GM12878 (cell line): ENCODE measurements at regions not wholly inside any gene's neighbourhood (a gene's known extent, or its start where the extent isn't known, plus 50 kb on each side); places are given as distances from the start of the nearest gene placed in this dataset.

Experiments
- ATAC-seq: fragments of 200-7000 bp; cut with Tn5 transposase; 3 replicates; pipeline ENCODE4 v1.9.1; 2020; ENCODE audit warnings: mild to moderate bottlenecking, moderate library complexity
- BruUV-seq: library from RNA; stranded (reverse); fragments of 400-500 nt; replicated peaks from 2 replicates; lab custom pipeline; 2021; lab: Mats Ljungman, UMichigan
- CTCF ChIA-PET: fragments of 300-600 bp; sonication (Branson Sonifier 250); formaldehyde crosslinking; extraction: SDS; loops from one replicate; lab custom pipeline; 2021; ENCODE audit warnings: inconsistent platforms; lab: Yijun Ruan, JAX
- POLR2A ChIA-PET: fragments of 350-600 bp; formaldehyde crosslinking; extraction: SDS; loops from one replicate; lab custom pipeline; 2021; ENCODE audit warnings: inconsistent platforms; lab: Charles Lee
- RAD21 ChIA-PET: fragments of 300-600 bp; sonication (Branson Sonifier 250); formaldehyde crosslinking; loops from one replicate; lab custom pipeline; 2023; ENCODE audit warnings: antibody characterized with exemption; ENCODE audit not compliant: unreplicated experiment; lab: Charles Lee
- SMC1A ChIA-PET: fragments of 300-600 bp; sonication (Branson Sonifier 250); formaldehyde crosslinking; loops from one replicate; lab custom pipeline; 2023; ENCODE audit not compliant: unreplicated experiment, uncharacterized antibody; lab: Charles Lee
- DNase-seq: peaks from one replicate; pipeline ENCODE4 v3.0.0-alpha.2; 2011; ENCODE audit warnings: low read depth, low spot score
- FAIRE-seq: peaks from 3 replicates; lab custom pipeline; 2011; peaks lifted over from hg19 to GRCh38; lab: Jason Lieb, UNC
- H2AFZ ChIP-seq: 2 replicates; pipeline ENCODE4 v1.6.0; 2011; ENCODE audit warnings: low read depth, low read length, control low read depth; ENCODE audit not compliant: control insufficient read depth
- H3K27ac ChIP-seq: 2 replicates; pipeline ENCODE4 v1.5.1; 2011; ENCODE audit warnings: control low read depth; ENCODE audit not compliant: control insufficient read depth, insufficient read depth
- H3K27me3 ChIP-seq, 2 experiments: replicated peaks in 1 of 2; 2 replicates each; pipeline versions ENCODE4 v1.6.0 to v1.6.1; 2011; ENCODE audit warnings: low read length in 1 of 2; ENCODE audit not compliant: control insufficient read depth in 2 of 2, insufficient read depth in 2 of 2
- H3K36me3 ChIP-seq, 2 experiments: 2 replicates each; pipeline ENCODE4 v1.5.1; 2011; ENCODE audit warnings: low read length in 1 of 2; ENCODE audit not compliant: control insufficient read depth in 2 of 2, insufficient read depth in 2 of 2
- H3K4me1 ChIP-seq: 2 replicates; pipeline ENCODE4 v1.6.1; 2011; ENCODE audit warnings: mild to moderate bottlenecking, low read length, moderate library complexity, mixed read lengths; ENCODE audit not compliant: control insufficient read depth, insufficient read depth
- H3K4me2 ChIP-seq: 2 replicates; pipeline ENCODE4 v1.6.0; 2011; ENCODE audit warnings: control low read depth; ENCODE audit not compliant: control insufficient read depth, insufficient read depth
- H3K4me3 ChIP-seq: fragments of 200-600 bp; sonication (generic); 2 replicates; pipeline ENCODE4 v1.5.1; 2016
- H3K79me2 ChIP-seq: 2 replicates; pipeline ENCODE4 v1.6.0; 2011; ENCODE audit warnings: low read length; ENCODE audit not compliant: control insufficient read depth, insufficient read depth
- H3K9ac ChIP-seq: 2 replicates; pipeline ENCODE4 v1.8.0; 2011; ENCODE audit warnings: low read length, control low read depth, mixed read lengths; ENCODE audit not compliant: control insufficient read depth, insufficient read depth
- H3K9me3 ChIP-seq: replicated peaks from 3 replicates; pipeline ENCODE4 v1.5.1; 2011; ENCODE audit warnings: mild to moderate bottlenecking, low read length; ENCODE audit not compliant: control insufficient read depth, insufficient read depth
- H4K20me1 ChIP-seq: 2 replicates; pipeline ENCODE4 v1.6.0; 2011; ENCODE audit not compliant: control insufficient read depth, insufficient read depth
- E2F8 ChIP-seq: fragments of 450-650 bp; IDR thresholded peaks from 2 replicates; pipeline ENCODE4 v1.6.1; 2018; ENCODE audit warnings: mild to moderate bottlenecking, low read depth, moderate library complexity; ENCODE audit not compliant: partially characterized antibody
- ELK1 ChIP-seq: IDR thresholded peaks from 2 replicates; pipeline ENCODE4 v1.6.1; 2012; ENCODE audit warnings: low read depth, low read length, improper control_type of control experiment
- USF1 ChIP-seq: IDR thresholded peaks from 2 replicates; pipeline ENCODE4 v1.6.1; 2011; ENCODE audit warnings: borderline replicate concordance, low read depth, mild to moderate bottlenecking, moderate library complexity, mixed read lengths, low read length; ENCODE audit not compliant: insufficient read depth; ENCODE audit errors: extremely low read length
- WGBS: methylation state at CpG from one replicate; pipeline ENCODE4 v1.1.6; 2016; ENCODE audit warnings: low lambda C conversion rate; ENCODE audit not compliant: insufficient replicate concordance, insufficient coverage; ENCODE audit errors: missing lambda C conversion rate; 5-methylcytosine and 5-hydroxymethylcytosine counted together
- in situ Hi-C: fragments of 300-500 bp; cut with MboI; formaldehyde crosslinking; loops from 9 replicates; pipeline ENCODE4 v1.14.3; 2018; ENCODE audit warnings: mixed read lengths
- intact Hi-C: fragments of 100-400 bp; cut with micrococcal nuclease; formaldehyde crosslinking; loops from one replicate; pipeline ENCODE4 v1.14.2; 2022; ENCODE audit not compliant: unreplicated experiment

GRCh38 chr6:71091956-71092355, 135.1 kb upstream of the B3GAT2 start:
- Histone ChIP-seq H3K79me2 (no peaks in the 10 kb centered on the region), H3K36me3 (no peaks in the 10 kb centered on the region), H3K9ac (no peak overlapping the region), H3K27ac (no peak overlapping the region), H3K4me2 (no peak overlapping the region), H3K4me3 (no peak overlapping the region), H2AFZ (no peak overlapping the region), H3K9me3 (no peaks in the 10 kb centered on the region), H3K27me3 (no peaks in the 10 kb centered on the region), H4K20me1 (no peaks in the 10 kb centered on the region), H3K4me1 (no peaks in the 10 kb centered on the region)
- no peak for ATAC-seq
- RAD21 ChIA-PET, result no interaction called here
- in situ Hi-C loops (no loop called here), intact Hi-C loops (no loop called here)
- no peak for FAIRE-seq
- CTCF ChIA-PET, result interaction anchor here (1.1 to 1.4 kb wide), 2 partner anchors 9 to 29 kb away, joined by 3 read pairs; no protein-coding TSS in a partner anchor
- POLR2A ChIA-PET, result no interaction called here
- SMC1A ChIA-PET, result interaction anchor here (0.5 kb wide), 1 partner anchor 40 kb away, joined by 3 read pairs; no protein-coding TSS in a partner anchor
- BruUV-seq, result no TSS peak
- TF ChIP-seq USF1 (no peak), ELK1 (no peak), E2F8 (no peak)
- 36% methylated on average over 1 of the region's 1 CpG for WGBS
- DNase-seq, result no peak
